Breast epithelium (tissue), 4 donors: ENCODE measurements at regions not wholly inside any gene's neighbourhood (a gene's known extent, or its start where the extent isn't known, plus 50 kb on each side); places are given as distances from the start of the nearest gene placed in this dataset.

Experiments
- DNase-seq, 2 donors: peaks; one replicate each; pipeline ENCODE4 v3.0.0-alpha.2; 2019; ENCODE audit warnings: low spot score in 2 of 2
- H3K27ac ChIP-seq, 2 donors: fragments of 200-600 bp; sonication (generic) in 1 of 2; one replicate each; pipeline ENCODE4 v1.5.1; 2016 to 2019; ENCODE audit warnings: mild to moderate bottlenecking in 1 of 2
- H3K27me3 ChIP-seq, 2 donors: fragments of 200-600 bp; sonication (generic) in 1 of 2; one replicate each; pipeline versions ENCODE4 v1.5.1 to v1.6.0; 2017 to 2019; ENCODE audit warnings: control low read depth in 1 of 2, mild to moderate bottlenecking in 1 of 2
- H3K36me3 ChIP-seq: fragments of 200-600 bp; one replicate; pipeline ENCODE4 v1.5.1; 2019
- H3K4me1 ChIP-seq, 2 donors: fragments of 200-600 bp; sonication (generic); one replicate each; pipeline ENCODE4 v1.5.1; 2016 to 2019; ENCODE audit warnings: control low read depth in 1 of 2
- H3K4me3 ChIP-seq, 3 donors: fragments of 200-600 bp; sonication (generic); 1 replicate in 2 of 3; 2 replicates in 1 of 3; pipeline ENCODE4 v1.5.1; 2016 to 2019; ENCODE audit warnings: mild to moderate bottlenecking in 3 of 3, moderate library complexity in 2 of 3
- H3K9me3 ChIP-seq, 2 donors: fragments of 200-600 bp; sonication (generic) in 1 of 2; one replicate each; pipeline ENCODE4 v1.5.1; 2016 to 2019; ENCODE audit warnings: control low read depth in 1 of 2
- POLR2A ChIP-seq: fragments of 450-650 bp; IDR thresholded peaks from one replicate; pipeline ENCODE4 v1.6.1; 2016; ENCODE audit warnings: antibody characterized with exemption, mild to moderate bottlenecking, moderate library complexity
- POLR2AphosphoS5 ChIP-seq, 3 donors: sonication (generic); formaldehyde crosslinking; IDR thresholded peaks; one replicate each; pipeline ENCODE4 v1.6.1; 2017; ENCODE audit warnings: antibody characterized with exemption in 3 of 3
- intact Hi-C: fragments of 100-400 bp; cut with DNase I; formaldehyde crosslinking; loops from one replicate; pipeline ENCODE4 v1.15.1; 2023; ENCODE audit warnings: low total_unique reads
- TF ChIP-seq, protein P1 (sequence below), 3 donors: fragments of 450-650 bp; IDR thresholded peaks; one replicate each; pipeline ENCODE4 v1.5.1; 2016 to 2017; ENCODE audit warnings: antibody characterized with exemption in 3 of 3, mild to moderate bottlenecking in 3 of 3, moderate library complexity in 3 of 3

DNA sequence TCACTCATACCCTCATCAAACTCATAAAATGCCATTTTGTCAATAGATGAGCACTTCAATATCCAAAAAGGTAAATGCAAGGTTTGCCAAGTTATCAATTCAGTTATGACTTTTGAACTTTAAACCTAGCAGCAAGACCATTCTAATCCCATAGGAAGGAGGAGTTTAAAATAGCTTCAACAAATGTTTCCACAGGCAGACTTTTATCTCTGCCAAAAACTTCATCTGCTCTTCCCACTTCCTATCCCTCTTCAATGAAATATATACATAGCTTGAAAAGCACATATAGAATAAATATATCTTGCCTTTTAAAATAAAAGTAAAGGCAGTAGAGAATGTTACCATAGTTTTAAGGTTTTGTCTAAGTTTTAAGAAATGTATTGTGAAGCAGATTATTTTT, 1749.1 kb upstream of the SEL1L start:
- no peaks in the 10 kb centered on the region for H3K4me1 ChIP-seq
- no peaks in the 10 kb centered on the region for H3K27me3 ChIP-seq
- H3K9me3 ChIP-seq, result no peaks in the 10 kb centered on the region
- no peak overlapping the region for H3K4me3 ChIP-seq
- no peak overlapping the region for H3K27ac ChIP-seq
- no peaks in the 10 kb centered on the region for H3K36me3 ChIP-seq
- intact Hi-C loops, result no loop called here
- TF ChIP-seq POLR2AphosphoS5 (IDR thresholded peaks at IDR 0.05) (no peak), POLR2A (no peak)
- TF ChIP-seq, protein P1, sequence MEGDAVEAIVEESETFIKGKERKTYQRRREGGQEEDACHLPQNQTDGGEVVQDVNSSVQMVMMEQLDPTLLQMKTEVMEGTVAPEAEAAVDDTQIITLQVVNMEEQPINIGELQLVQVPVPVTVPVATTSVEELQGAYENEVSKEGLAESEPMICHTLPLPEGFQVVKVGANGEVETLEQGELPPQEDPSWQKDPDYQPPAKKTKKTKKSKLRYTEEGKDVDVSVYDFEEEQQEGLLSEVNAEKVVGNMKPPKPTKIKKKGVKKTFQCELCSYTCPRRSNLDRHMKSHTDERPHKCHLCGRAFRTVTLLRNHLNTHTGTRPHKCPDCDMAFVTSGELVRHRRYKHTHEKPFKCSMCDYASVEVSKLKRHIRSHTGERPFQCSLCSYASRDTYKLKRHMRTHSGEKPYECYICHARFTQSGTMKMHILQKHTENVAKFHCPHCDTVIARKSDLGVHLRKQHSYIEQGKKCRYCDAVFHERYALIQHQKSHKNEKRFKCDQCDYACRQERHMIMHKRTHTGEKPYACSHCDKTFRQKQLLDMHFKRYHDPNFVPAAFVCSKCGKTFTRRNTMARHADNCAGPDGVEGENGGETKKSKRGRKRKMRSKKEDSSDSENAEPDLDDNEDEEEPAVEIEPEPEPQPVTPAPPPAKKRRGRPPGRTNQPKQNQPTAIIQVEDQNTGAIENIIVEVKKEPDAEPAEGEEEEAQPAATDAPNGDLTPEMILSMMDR (IDR thresholded peaks at IDR 0.05), result no peak
- no peak for DNase-seq

DNA sequence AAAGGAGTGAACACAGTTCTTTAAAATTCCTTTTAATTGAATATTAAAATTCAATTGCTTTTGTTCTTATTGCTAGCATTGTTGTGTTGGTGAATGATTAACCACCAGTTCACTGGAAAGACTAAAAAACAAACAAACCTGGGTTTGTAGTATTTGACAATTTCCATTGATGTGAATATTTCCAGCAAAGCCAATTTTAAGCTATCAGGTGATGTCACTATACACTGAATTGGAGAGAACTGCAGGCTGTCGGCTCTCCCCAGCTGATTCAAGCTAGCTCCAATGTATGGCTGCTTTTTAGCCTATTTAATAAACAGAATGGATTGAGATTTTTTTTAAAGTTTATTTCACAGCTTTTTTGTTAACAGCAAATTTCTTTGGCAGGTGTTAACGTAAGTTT, 1753.6 kb upstream of the SEL1L start:
- H3K27ac ChIP-seq, result no peak overlapping the region
- H3K27me3 ChIP-seq, result no peaks in the 10 kb centered on the region
- H3K4me3 ChIP-seq, result no peak overlapping the region
- no peaks in the 10 kb centered on the region for H3K4me1 ChIP-seq
- DNase-seq, result no peak
- TF ChIP-seq POLR2AphosphoS5 (IDR thresholded peaks at IDR 0.05) (no peak), POLR2A (no peak)
- TF ChIP-seq, protein P1 (IDR thresholded peaks at IDR 0.05), result no peak
- no peaks in the 10 kb centered on the region for H3K36me3 ChIP-seq
- intact Hi-C loops, result no loop called here
- no peaks in the 10 kb centered on the region for H3K9me3 ChIP-seq

DNA sequence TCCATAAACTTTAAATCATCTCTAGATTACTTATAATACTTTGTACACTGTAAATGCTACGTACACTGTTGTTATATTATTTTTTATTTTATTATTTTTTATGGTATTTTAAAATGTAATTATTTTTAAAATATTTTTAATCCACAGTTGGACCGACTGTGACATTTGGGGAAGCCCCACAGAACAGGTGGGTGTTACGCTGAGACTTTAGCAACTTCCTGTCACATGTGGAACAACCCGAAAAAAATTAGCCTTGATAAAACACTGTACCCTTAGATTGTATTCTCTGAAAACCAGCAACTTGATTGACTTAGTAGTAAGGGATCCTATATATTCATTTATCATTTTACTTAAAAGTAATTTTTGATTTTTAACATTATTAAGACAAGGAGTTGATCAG, 1755.7 kb upstream of the SEL1L start:
- TF ChIP-seq POLR2AphosphoS5 (IDR thresholded peaks at IDR 0.05) (no peak), POLR2A (no peak)
- TF ChIP-seq, protein P1 (IDR thresholded peaks at IDR 0.05), result no peak
- intact Hi-C loops, result no loop called here

DNA sequence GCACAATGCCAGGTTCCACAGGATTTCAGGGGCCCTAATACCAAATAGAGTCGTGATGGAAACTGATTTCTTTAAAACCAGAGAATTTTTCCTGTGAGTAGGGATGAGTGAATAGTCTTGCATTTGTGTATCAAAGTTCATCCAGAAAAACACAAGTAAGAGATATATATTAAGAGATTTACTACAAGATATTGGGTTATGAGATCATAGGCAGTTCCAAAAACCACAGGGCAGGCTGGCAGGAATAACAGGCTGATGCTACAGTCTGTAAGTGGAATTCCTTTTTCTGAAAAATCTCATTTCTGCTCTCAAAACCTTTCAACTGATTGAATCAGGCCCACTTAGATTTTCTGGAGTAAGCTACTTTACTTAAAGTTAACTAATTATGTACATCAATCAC, 1756.2 kb upstream of the SEL1L start:
- Histone ChIP-seq H3K27ac (no peak overlapping the region), H3K9me3 (no peaks in the 10 kb centered on the region), H3K4me1 (no peaks in the 10 kb centered on the region), H3K36me3 (no peaks in the 10 kb centered on the region), H3K27me3 (no peaks in the 10 kb centered on the region), H3K4me3 (no peak overlapping the region)
- no peak for DNase-seq
- intact Hi-C loops, result no loop called here
- no peak for TF ChIP-seq POLR2A
- TF ChIP-seq, protein P1 (IDR thresholded peaks at IDR 0.05), result no peak
- TF ChIP-seq POLR2AphosphoS5 (IDR thresholded peaks at IDR 0.05), result no peak

More for the DNA sequence above, 1755.7 kb upstream of the SEL1L start:
- no peaks in the 10 kb centered on the region for H3K4me1 ChIP-seq
- no peaks in the 10 kb centered on the region for H3K36me3 ChIP-seq
- no peak for DNase-seq
- no peaks in the 10 kb centered on the region for H3K9me3 ChIP-seq
- no peak overlapping the region for H3K4me3 ChIP-seq
- H3K27me3 ChIP-seq, result no peaks in the 10 kb centered on the region
- no peak overlapping the region for H3K27ac ChIP-seq

DNA sequence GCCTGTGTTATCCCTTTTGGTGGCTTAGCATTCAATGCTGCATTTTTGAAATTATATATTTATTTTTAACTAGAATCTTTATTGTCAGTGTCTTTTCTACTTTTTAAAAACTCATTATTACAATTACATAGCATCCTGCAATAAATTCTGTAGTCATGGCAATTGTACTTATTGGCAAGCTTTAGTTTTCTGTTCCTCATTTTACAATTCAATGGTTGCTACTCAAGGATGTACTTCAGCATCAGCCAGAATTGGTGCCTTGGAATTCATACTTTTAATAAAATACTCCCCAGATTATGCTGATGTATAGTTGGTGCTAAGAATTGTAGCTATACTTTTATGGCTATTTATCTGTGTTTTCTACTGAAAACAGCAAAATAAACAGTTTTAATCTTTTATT, 1756.8 kb upstream of the SEL1L start:
- Histone ChIP-seq H3K4me1 (no peaks in the 10 kb centered on the region), H3K27ac (no peak overlapping the region), H3K36me3 (no peaks in the 10 kb centered on the region), H3K4me3 (no peak overlapping the region), H3K9me3 (no peaks in the 10 kb centered on the region), H3K27me3 (no peaks in the 10 kb centered on the region)
- intact Hi-C loops, result no loop called here
- no peak for DNase-seq
- TF ChIP-seq POLR2AphosphoS5 (IDR thresholded peaks at IDR 0.05) (no peak), POLR2A (no peak)
- TF ChIP-seq, protein P1 (IDR thresholded peaks at IDR 0.05), result no peak
